WTC11 (cell line): ENCODE measurements at regions not wholly inside any gene's neighbourhood (a gene's known extent, or its start where the extent isn't known, plus 50 kb on each side); places are given as distances from the start of the nearest gene placed in this dataset.

Experiments used
- ATAC-seq: fragments of 200-7000 bp; cut with Tn5 transposase; 2 replicates; pipeline ENCODE4 v1.10.0; 2021; ENCODE audit warnings: mild to moderate bottlenecking, moderate library complexity
- CTCF ChIA-PET: fragments of 300-600 bp; sonication (Branson Sonifier 250); formaldehyde crosslinking; loops from one replicate; lab custom pipeline; 2021; ENCODE audit warnings: antibody characterized with exemption; lab: Charles Lee
- POLR2A ChIA-PET: fragments of 350-600 bp; sonication (Branson Sonifier 250); formaldehyde crosslinking; loops from one replicate; lab custom pipeline; 2021; ENCODE audit warnings: antibody characterized with exemption; lab: Charles Lee
- DNase-seq: peaks from one replicate; pipeline ENCODE4 v3.0.0; 2021; ENCODE audit warnings: low spot score
- H3K27ac Mint-ChIP-seq: 2 replicates; pipeline ENCODE4 v1.8.0; 2021; ENCODE audit warnings: mixed read lengths
- H3K27me3 Mint-ChIP-seq: 2 replicates; pipeline ENCODE4 v1.8.0; 2021; ENCODE audit warnings: low read depth, mild to moderate bottlenecking, moderate library complexity, mixed read lengths
- H3K36me3 Mint-ChIP-seq: 2 replicates; pipeline ENCODE4 v1.8.0; 2021; ENCODE audit warnings: mixed read lengths
- H3K4me1 Mint-ChIP-seq: 2 replicates; pipeline ENCODE4 v1.8.0; 2022; ENCODE audit warnings: mixed read lengths
- H3K4me3 Mint-ChIP-seq: 2 replicates; pipeline ENCODE4 v1.8.0; 2021; ENCODE audit warnings: mild to moderate bottlenecking, moderate library complexity, mixed read lengths
- H3K9me3 Mint-ChIP-seq: 2 replicates; pipeline ENCODE4 v1.8.0; 2021; ENCODE audit warnings: mixed read lengths
- AFF4 ChIP-seq: sonication (generic); formaldehyde crosslinking; IDR thresholded peaks from 2 replicates; pipeline ENCODE4 v1.8.1; 2023; ENCODE audit warnings: mild to moderate bottlenecking, missing genetic modification reagents, borderline replicate concordance
- CBFB ChIP-seq: sonication (generic); formaldehyde crosslinking; IDR thresholded peaks from 2 replicates; pipeline ENCODE4 v1.8.1; 2022; ENCODE audit warnings: mild to moderate bottlenecking, low read depth, missing genetic modification reagents
- CREM ChIP-seq: sonication (generic); formaldehyde crosslinking; IDR thresholded peaks from 2 replicates; pipeline ENCODE4 v1.8.1; 2022; ENCODE audit warnings: mild to moderate bottlenecking, missing genetic modification reagents, moderate library complexity
- ETV6 ChIP-seq: sonication (generic); formaldehyde crosslinking; IDR thresholded peaks from 2 replicates; pipeline ENCODE4 v1.8.1; 2022; ENCODE audit warnings: mild to moderate bottlenecking, missing genetic modification reagents
- JUN ChIP-seq: sonication (generic); formaldehyde crosslinking; IDR thresholded peaks from 2 replicates; pipeline ENCODE4 v1.8.0; 2023; ENCODE audit warnings: mild to moderate bottlenecking, missing genetic modification reagents
- MAX ChIP-seq: sonication (generic); formaldehyde crosslinking; IDR thresholded peaks from 2 replicates; pipeline ENCODE4 v1.8.0; 2022; ENCODE audit warnings: mild to moderate bottlenecking, missing genetic modification reagents
- MXD4 ChIP-seq: fragments of 250-450 bp; sonication (Bioruptor Pico); IDR thresholded peaks from 2 replicates; pipeline ENCODE4 v1.8.0; 2021; ENCODE audit warnings: mild to moderate bottlenecking, moderate library complexity, borderline replicate concordance
- NFE2L1 ChIP-seq: sonication (generic); formaldehyde crosslinking; IDR thresholded peaks from 2 replicates; pipeline ENCODE4 v1.8.1; 2023; ENCODE audit warnings: missing genetic modification reagents
- ZMAT4 ChIP-seq: fragments of 250-450 bp; sonication (Bioruptor Pico); IDR thresholded peaks from 2 replicates; pipeline ENCODE4 v1.9.0; 2021; ENCODE audit warnings: mild to moderate bottlenecking
- ZNF121 ChIP-seq: sonication (generic); formaldehyde crosslinking; IDR thresholded peaks from 2 replicates; pipeline ENCODE4 v1.8.0; 2023; ENCODE audit warnings: missing genetic modification reagents
- ZNF138 ChIP-seq: sonication (generic); formaldehyde crosslinking; conservative IDR thresholded peaks from 2 replicates; pipeline ENCODE4 v1.8.1; 2022; ENCODE audit warnings: mild to moderate bottlenecking, moderate library complexity, missing genetic modification reagents
- ZNF281 ChIP-seq: sonication (generic); formaldehyde crosslinking; IDR thresholded peaks from 2 replicates; pipeline ENCODE4 v1.8.0; 2023; ENCODE audit warnings: mild to moderate bottlenecking, missing genetic modification reagents
- ZNF317 ChIP-seq: sonication (generic); formaldehyde crosslinking; IDR thresholded peaks from 2 replicates; pipeline ENCODE4 v1.8.1; 2023; ENCODE audit warnings: low read depth, mild to moderate bottlenecking, moderate library complexity, missing genetic modification reagents, borderline replicate concordance
- ZNF396 ChIP-seq: fragments of 250-450 bp; sonication (Bioruptor Pico); IDR thresholded peaks from 2 replicates; pipeline ENCODE4 v1.8.0; 2021; ENCODE audit warnings: mild to moderate bottlenecking, moderate library complexity, borderline replicate concordance
- ZNF423 ChIP-seq: fragments of 250-450 bp; sonication (Bioruptor Pico); IDR thresholded peaks from 2 replicates; pipeline ENCODE4 v2.1.2; 2022; ENCODE audit warnings: mild to moderate bottlenecking, moderate library complexity
- ZNF532 ChIP-seq: fragments of 250-450 bp; sonication (Bioruptor Pico); IDR thresholded peaks from 2 replicates; pipeline ENCODE4 v1.9.0; 2021; ENCODE audit warnings: mild to moderate bottlenecking, borderline replicate concordance
- ZNF671 ChIP-seq: fragments of 250-450 bp; sonication (Bioruptor Pico); IDR thresholded peaks from 2 replicates; pipeline ENCODE4 v1.8.0; 2021; ENCODE audit warnings: mild to moderate bottlenecking

GRCh38 chr4:123340381-123340701, 56.3 kb upstream of the SPRY1 start:
- no peak overlapping the region for H3K27ac Mint-ChIP-seq
- H3K9me3 Mint-ChIP-seq: peaks cover 18% of the 10 kb centered on the region
- TF ChIP-seq ETV6 (CRISPR knock-in tag) (no peak), ZNF423 (CRISPR knock-in tag) (no peak), CREM (CRISPR knock-in tag) (no peak), AFF4 (CRISPR knock-in tag) (no peak), CBFB (CRISPR knock-in tag) (no peak), ZNF121 (CRISPR knock-in tag) (no peak), ZNF671 (CRISPR knock-in tag) (no peak), JUN (CRISPR knock-in tag) (no peak), ZMAT4 (CRISPR knock-in tag) (no peak), ZNF396 (CRISPR knock-in tag) (no peak), NFE2L1 (no peak), ZNF281 (CRISPR knock-in tag) (no peak)
- peaks cover 18% of the 10 kb centered on the region for H3K36me3 Mint-ChIP-seq
- ChIA-PET CTCF (no interaction called here), POLR2A (no interaction called here)
- no peak for DNase-seq
- H3K4me1 Mint-ChIP-seq: peaks cover 29% of the 10 kb centered on the region
- peaks cover 24% of the 10 kb centered on the region for H3K27me3 Mint-ChIP-seq
- ATAC-seq: no peak
- H3K4me3 Mint-ChIP-seq: no peak overlapping the region

- H3K4me1 Mint-ChIP-seq: peaks cover 38% of the 10 kb centered on the region
- H3K36me3 Mint-ChIP-seq: peaks cover 2% of the 10 kb centered on the region
- TF ChIP-seq ZNF138 (no peak), ZNF532 (CRISPR knock-in tag) (no peak), ZNF281 (CRISPR knock-in tag) (no peak), ZNF317 (no peak), MAX (CRISPR knock-in tag) (no peak), MXD4 (no peak), ZMAT4 (CRISPR knock-in tag) (no peak)
- H3K27ac Mint-ChIP-seq: no peak overlapping the region
- ChIA-PET CTCF (no interaction called here), POLR2A (no interaction called here)
- ATAC-seq (no peak), DNase-seq (no peak)
- H3K27me3 Mint-ChIP-seq: peaks cover 26% of the 10 kb centered on the region
- H3K4me3 Mint-ChIP-seq: no peak overlapping the region
- peaks cover 2% of the 10 kb centered on the region for H3K9me3 Mint-ChIP-seq
Observed at GRCh38 chr4:123342498-123342897, 54.1 kb upstream of the SPRY1 start.
